GM23248 (cell line): ENCODE measurements at regions not wholly inside any gene's neighbourhood (a gene's known extent, or its start where the extent isn't known, plus 50 kb on each side); places are given as distances from the start of the nearest gene placed in this dataset.

Experiments
- DNase-seq: peaks from one replicate; pipeline ENCODE4 v3.0.0-alpha.2; 2015
- H2AFZ ChIP-seq: fragments of 200-600 bp; sonication (generic); 2 replicates; pipeline ENCODE4 v1.6.1; 2016; ENCODE audit warnings: antibody characterized with exemption
- H3F3A ChIP-seq: fragments of 200-600 bp; sonication (generic); 2 replicates; pipeline ENCODE4 v1.6.1; 2016; ENCODE audit warnings: mild to moderate bottlenecking, antibody characterized with exemption, mixed run types; ENCODE audit not compliant: insufficient read depth
- H3K27ac ChIP-seq: fragments of 200-600 bp; sonication (generic); 2 replicates; pipeline ENCODE4 v1.5.1; 2016; ENCODE audit warnings: mild to moderate bottlenecking
- H3K27me3 ChIP-seq: fragments of 200-600 bp; sonication (generic); replicated peaks from 2 replicates; pipeline ENCODE4 v1.6.1; 2016; ENCODE audit warnings: mild to moderate bottlenecking; ENCODE audit not compliant: insufficient read depth
- H3K36me3 ChIP-seq: fragments of 200-600 bp; sonication (generic); 2 replicates; pipeline ENCODE4 v1.6.1; 2016; ENCODE audit warnings: low read depth, mild to moderate bottlenecking
- H3K4me1 ChIP-seq: fragments of 200-600 bp; sonication (generic); 2 replicates; pipeline ENCODE4 v1.6.1; 2016; ENCODE audit warnings: mild to moderate bottlenecking; ENCODE audit not compliant: insufficient read depth
- H3K4me2 ChIP-seq: fragments of 200-600 bp; sonication (generic); one replicate; pipeline ENCODE4 v1.6.1; 2016; ENCODE audit warnings: mild to moderate bottlenecking; ENCODE audit not compliant: unreplicated experiment
- H3K4me3 ChIP-seq: fragments of 200-600 bp; sonication (generic); 2 replicates; pipeline ENCODE4 v1.5.1; 2016; ENCODE audit warnings: mild to moderate bottlenecking
- H3K79me2 ChIP-seq: fragments of 200-600 bp; sonication (generic); 2 replicates; pipeline ENCODE4 v1.6.1; 2016; ENCODE audit warnings: mild to moderate bottlenecking; ENCODE audit not compliant: insufficient read depth
- H3K9ac ChIP-seq: fragments of 200-600 bp; sonication (generic); 2 replicates; pipeline ENCODE4 v1.6.1; 2016; ENCODE audit warnings: mild to moderate bottlenecking
- H3K9me2 ChIP-seq: fragments of 200-600 bp; sonication (generic); 2 replicates; pipeline ENCODE4 v1.6.1; 2016; ENCODE audit warnings: mixed run types, mild to moderate bottlenecking, moderate library complexity; ENCODE audit not compliant: insufficient read depth
- H3K9me3 ChIP-seq: fragments of 200-600 bp; sonication (generic); one replicate; pipeline ENCODE4 v1.6.1; 2017; ENCODE audit warnings: low read depth
- H4K20me1 ChIP-seq: fragments of 200-600 bp; sonication (generic); 2 replicates; pipeline ENCODE4 v1.6.0; 2016; ENCODE audit not compliant: insufficient read depth
- EZH2 ChIP-seq: fragments of 200-600 bp; sonication (generic); IDR thresholded peaks from 2 replicates; pipeline ENCODE4 v1.6.1; 2018; ENCODE audit warnings: antibody characterized with exemption, mild to moderate bottlenecking; ENCODE audit not compliant: insufficient read depth, poor library complexity, severe bottlenecking
- EZH2phosphoT487 ChIP-seq: fragments of 200-600 bp; sonication (generic); IDR thresholded peaks from 2 replicates; pipeline ENCODE4 v1.6.1; 2018; ENCODE audit warnings: antibody characterized with exemption, moderate library complexity, mild to moderate bottlenecking, low read depth; ENCODE audit not compliant: insufficient read depth
- WGBS, 2 experiments: methylation state at CpG; one replicate each; pipeline ENCODE4 v1.1.6; 2015 to 2017; ENCODE audit warnings: low lambda C conversion rate in 2 of 2, low coverage in 1 of 2; ENCODE audit errors: missing lambda C conversion rate in 2 of 2; 5-methylcytosine and 5-hydroxymethylcytosine counted together
- in situ Hi-C: fragments of 300-500 bp; cut with MboI; formaldehyde crosslinking; loops from 2 replicates; pipeline ENCODE4 v1.15.0; 2020

DNA sequence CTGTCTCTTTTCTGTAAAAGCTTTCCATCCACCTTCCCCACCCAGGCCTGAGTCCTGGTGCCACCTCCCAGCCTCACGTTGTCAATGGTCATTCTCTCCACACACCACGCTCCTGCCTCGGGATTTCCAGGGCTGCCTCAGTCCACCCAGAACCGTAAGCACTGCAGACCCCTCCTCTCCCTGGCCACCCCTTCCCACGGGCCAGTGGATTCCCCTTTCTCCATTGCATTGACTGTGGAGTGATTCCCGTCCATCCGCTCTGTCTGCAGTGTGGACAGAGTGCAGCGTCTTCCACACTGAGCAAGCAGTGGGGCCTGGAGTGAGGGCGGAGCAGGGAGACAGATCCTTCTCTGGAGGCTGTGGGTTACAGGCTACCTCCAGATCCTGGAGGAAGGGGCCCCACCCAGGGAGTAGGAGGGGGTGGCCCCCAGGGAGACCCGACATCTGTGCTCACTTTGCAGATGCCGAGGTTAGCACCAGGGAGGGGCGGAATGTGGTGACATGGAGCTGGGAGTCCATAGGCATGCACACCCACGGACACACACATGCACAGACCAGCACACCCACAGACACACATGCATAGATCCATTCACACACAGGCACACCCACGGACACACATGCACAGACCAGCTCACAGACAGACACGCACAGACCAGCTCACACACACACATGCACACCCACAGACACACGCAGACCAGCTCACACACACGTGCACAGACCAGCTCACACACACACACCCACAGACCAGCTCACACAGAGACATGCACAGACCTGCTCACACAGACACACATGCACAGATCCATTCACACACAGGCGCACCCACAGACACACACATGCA is 109.6 kb upstream of the B3GAT1 start:
- in situ Hi-C loops: no loop called here
- WGBS, 2 experiments: 6% methylated on average over 18 of the region's 18 CpGs
- H3K9me3 ChIP-seq: no peaks in the 10 kb centered on the region

DNA sequence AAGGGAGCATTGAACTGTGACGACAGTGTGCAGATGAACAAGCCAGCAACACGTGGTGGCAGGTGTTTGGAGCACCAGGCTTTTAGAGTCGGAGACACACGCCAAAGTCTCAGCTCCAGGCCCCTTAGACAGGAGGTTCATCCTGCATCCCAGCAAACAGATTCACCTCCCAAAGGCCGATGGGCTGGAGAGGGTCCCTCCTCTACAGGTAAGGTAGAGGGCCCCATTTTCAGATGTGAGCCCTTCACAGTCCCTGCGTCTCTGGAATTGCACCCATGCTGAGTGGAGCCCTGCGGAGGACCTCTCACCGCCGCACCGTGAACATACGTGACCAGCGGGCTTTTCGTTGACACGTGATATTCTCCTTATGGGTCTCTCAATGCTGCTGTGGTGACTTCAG is 109.0 kb upstream of the B3GAT1 start:
- Histone ChIP-seq H3K36me3 (no peaks in the 10 kb centered on the region), H3K9me2 (no peaks in the 10 kb centered on the region), H3K4me2 (no peak overlapping the region), H4K20me1 (no peaks in the 10 kb centered on the region), H3K9ac (no peak overlapping the region), H3K79me2 (no peaks in the 10 kb centered on the region), H3K4me3 (no peak overlapping the region), H3K9me3 (no peaks in the 10 kb centered on the region), H3K27me3 (no peaks in the 10 kb centered on the region), H2AFZ (no peak overlapping the region), H3K27ac (no peak overlapping the region), H3F3A (no peaks in the 10 kb centered on the region), H3K4me1 (no peaks in the 10 kb centered on the region)
- in situ Hi-C loops: no loop called here
- WGBS, 2 experiments: 53% methylated on average over 14 of the region's 14 CpGs
- no peak for TF ChIP-seq EZH2phosphoT487
- TF ChIP-seq EZH2: no peak
- DNase-seq: no peak

More for the DNA sequence above, 109.6 kb upstream of the B3GAT1 start:
- no peaks in the 10 kb centered on the region for H3K79me2 ChIP-seq
- H3K9ac ChIP-seq: no peak overlapping the region
- no peak overlapping the region for H3K4me3 ChIP-seq
- no peak for DNase-seq
- H4K20me1 ChIP-seq: no peaks in the 10 kb centered on the region
- no peak overlapping the region for H3K27ac ChIP-seq
- TF ChIP-seq EZH2phosphoT487 (no peak), EZH2 (no peak)
- no peaks in the 10 kb centered on the region for H3K36me3 ChIP-seq
- no peaks in the 10 kb centered on the region for H3K27me3 ChIP-seq
- H3K9me2 ChIP-seq: no peaks in the 10 kb centered on the region
- no peaks in the 10 kb centered on the region for H3F3A ChIP-seq
- H3K4me2 ChIP-seq: no peak overlapping the region
- H2AFZ ChIP-seq: no peak overlapping the region
- H3K4me1 ChIP-seq: no peaks in the 10 kb centered on the region

DNA sequence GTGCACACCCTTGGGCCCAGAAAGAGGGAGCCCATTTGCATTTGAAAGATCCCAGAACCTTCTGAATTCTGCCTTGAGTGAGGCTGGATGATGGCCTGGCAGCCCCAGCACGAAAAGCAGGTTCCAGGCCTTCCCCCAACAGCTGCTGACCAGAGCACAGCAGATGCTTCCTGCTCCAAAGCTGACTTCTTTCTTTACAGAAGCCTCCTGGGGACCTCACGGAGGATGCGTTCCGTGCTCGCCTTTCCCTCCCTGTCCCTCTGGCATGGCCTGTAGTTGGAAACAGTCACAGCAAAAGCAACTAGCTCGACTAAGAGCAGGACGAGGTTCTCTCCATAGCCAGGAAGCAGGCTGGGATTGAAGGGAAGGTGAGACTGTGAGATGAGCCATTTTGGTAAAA is 107.7 kb upstream of the B3GAT1 start:
- 3 to 8% methylated on average over 7 of the region's 7 CpGs for WGBS, 2 experiments
- H4K20me1 ChIP-seq: no peaks in the 10 kb centered on the region
- no peak for TF ChIP-seq EZH2phosphoT487
- TF ChIP-seq EZH2: no peak
- H3K4me3 ChIP-seq: no peak overlapping the region
- H3K9me3 ChIP-seq: no peaks in the 10 kb centered on the region
- no peaks in the 10 kb centered on the region for H3K79me2 ChIP-seq
- no peak overlapping the region for H3K9ac ChIP-seq
- no peaks in the 10 kb centered on the region for H3K27me3 ChIP-seq
- no peak overlapping the region for H3K27ac ChIP-seq
- H3K4me1 ChIP-seq: no peaks in the 10 kb centered on the region
- no peaks in the 10 kb centered on the region for H3K36me3 ChIP-seq
- no peak overlapping the region for H2AFZ ChIP-seq
- no peak overlapping the region for H3K4me2 ChIP-seq
- H3K9me2 ChIP-seq: no peaks in the 10 kb centered on the region
- DNase-seq: no peak
- in situ Hi-C loops: no loop called here
- no peaks in the 10 kb centered on the region for H3F3A ChIP-seq

DNA sequence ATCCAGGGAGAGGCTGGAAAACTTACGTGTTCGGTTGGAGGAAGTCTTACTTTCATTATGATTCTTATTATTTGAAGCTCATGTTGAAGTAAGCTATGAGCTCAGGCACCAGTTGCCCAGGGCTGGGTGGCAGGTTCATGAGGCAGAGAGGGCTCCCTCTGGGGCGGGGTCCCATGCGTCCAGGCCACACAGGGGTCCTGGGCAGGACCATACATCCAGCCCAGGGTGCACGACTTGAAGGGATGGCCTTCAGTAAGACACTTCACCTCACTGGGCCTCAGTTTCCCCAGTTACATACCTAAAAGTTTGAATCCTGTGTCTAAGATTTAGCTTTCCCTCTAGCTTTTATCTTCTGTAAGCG is 107.3 kb upstream of the B3GAT1 start:
- no peaks in the 10 kb centered on the region for H3K27me3 ChIP-seq
- no peaks in the 10 kb centered on the region for H4K20me1 ChIP-seq
- no peaks in the 10 kb centered on the region for H3K9me3 ChIP-seq
- no peak for DNase-seq
- H3F3A ChIP-seq: no peaks in the 10 kb centered on the region
- no peak overlapping the region for H2AFZ ChIP-seq
- WGBS, 2 experiments: 12 to 13% methylated on average over 6 of the region's 6 CpGs
- H3K9me2 ChIP-seq: no peaks in the 10 kb centered on the region
- H3K79me2 ChIP-seq: no peaks in the 10 kb centered on the region
- H3K4me1 ChIP-seq: no peaks in the 10 kb centered on the region
- no peak overlapping the region for H3K4me2 ChIP-seq
- no peak overlapping the region for H3K27ac ChIP-seq
- no peak overlapping the region for H3K4me3 ChIP-seq
- H3K36me3 ChIP-seq: no peaks in the 10 kb centered on the region
- in situ Hi-C loops: no loop called here
- H3K9ac ChIP-seq: no peak overlapping the region
- TF ChIP-seq EZH2phosphoT487: no peak
- no peak for TF ChIP-seq EZH2
